ENCODE measurements at regions not wholly inside any gene's neighbourhood (a gene's known extent, or its start where the extent isn't known, plus 50 kb on each side); places are given as distances from the start of the nearest gene placed in this dataset.

DNA sequence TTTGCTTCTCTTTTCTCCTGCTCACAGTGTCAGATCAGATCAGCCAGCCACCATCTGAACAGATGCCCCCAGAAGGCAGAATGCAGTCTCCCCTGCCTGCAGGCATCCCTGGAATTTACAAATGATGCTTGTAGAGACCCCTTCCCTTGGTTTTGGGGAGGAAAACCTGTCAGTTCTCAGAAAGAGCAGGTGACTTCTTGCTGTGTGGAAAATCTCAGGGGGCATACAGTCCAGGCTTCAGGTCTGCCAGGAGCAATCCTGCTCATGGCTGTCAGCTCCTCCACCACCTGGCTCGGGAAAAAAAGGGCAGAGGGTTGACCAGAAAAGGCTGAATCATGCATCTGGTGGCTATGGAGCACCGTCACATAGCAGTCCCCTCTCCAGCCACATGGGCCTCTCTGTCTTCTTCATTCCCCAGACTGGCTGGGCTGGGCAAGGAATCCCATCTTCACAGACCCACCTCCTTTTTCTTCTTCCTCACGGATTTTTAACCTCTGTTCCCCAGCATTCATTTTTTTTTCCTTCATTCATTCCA, 107.0 kb downstream of the KCNF1 start:
- DNase-seq, result no peak

DNA sequence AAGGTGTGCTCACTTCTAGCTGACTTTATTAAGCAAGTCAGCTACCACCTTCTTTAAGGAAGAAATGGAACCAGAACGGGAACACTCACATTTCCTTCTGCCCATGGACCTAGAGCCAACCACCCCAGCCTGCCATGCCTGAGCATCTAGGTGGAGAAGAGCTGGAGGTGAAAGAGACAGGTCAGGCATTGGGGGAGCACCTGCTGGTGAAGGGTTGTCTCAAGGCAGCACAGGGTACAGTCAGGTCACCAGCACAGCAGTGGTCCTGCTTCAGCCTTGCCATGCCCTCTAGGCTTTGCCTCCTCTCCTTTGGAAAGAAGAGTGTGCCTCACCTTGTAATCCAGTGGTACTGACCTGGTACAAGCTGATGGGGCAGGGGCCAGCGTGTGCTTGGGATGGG, 107.9 kb downstream of the KCNF1 start:
- no peak for DNase-seq

DNA sequence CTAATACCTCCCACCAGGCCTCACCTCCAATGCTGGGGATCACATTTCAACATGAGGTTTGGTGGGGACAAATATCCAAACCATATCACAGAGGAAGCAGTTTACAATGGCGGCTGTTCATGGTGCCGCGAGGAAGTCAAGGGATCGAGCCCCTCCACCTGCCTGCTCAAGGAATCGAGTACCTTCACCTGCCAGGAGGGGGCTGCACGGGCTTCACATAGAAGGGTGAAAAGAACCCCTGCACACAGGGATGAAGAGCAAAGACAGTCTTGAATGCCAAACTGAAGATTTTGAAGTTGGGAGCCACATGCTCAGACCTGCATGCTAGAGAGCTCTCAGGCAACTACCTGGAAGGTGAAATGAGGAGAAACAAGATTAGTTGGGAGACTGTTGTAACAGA, 110.3 kb downstream of the KCNF1 start:
- no peak for DNase-seq

DNA sequence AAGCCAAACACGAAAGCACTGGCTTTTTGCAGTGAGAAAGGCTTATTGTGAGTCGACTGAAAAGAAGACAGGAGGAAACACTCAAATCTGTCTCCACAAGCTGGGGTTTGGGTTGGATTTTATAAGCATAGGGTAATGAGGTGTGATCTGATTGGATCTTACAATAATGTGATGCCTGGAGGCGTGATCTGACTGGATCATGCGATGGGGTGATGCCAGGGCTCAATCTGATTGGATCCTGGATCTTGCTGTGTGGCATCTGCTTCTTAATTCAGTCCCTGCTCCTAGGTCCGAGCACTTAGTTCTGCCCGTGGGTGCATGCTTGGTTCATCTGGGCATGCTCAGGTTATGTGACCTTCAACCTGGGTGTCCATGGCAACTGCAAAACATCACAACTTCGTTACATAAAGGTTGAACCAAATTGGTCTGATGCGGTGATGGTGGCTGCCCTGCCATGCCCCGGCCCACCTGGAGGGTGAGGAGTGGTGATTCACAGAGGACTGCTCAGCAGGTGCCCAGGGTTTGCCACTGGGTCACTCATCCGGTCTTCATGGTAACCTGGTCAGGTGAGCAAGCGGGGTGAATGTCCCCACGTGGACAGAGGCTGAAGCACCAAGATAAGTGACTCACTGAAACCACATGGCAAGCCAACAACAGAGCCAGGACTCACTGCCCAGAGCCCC, 111.0 kb downstream of the KCNF1 start:
- DNase-seq, result no peak

DNA sequence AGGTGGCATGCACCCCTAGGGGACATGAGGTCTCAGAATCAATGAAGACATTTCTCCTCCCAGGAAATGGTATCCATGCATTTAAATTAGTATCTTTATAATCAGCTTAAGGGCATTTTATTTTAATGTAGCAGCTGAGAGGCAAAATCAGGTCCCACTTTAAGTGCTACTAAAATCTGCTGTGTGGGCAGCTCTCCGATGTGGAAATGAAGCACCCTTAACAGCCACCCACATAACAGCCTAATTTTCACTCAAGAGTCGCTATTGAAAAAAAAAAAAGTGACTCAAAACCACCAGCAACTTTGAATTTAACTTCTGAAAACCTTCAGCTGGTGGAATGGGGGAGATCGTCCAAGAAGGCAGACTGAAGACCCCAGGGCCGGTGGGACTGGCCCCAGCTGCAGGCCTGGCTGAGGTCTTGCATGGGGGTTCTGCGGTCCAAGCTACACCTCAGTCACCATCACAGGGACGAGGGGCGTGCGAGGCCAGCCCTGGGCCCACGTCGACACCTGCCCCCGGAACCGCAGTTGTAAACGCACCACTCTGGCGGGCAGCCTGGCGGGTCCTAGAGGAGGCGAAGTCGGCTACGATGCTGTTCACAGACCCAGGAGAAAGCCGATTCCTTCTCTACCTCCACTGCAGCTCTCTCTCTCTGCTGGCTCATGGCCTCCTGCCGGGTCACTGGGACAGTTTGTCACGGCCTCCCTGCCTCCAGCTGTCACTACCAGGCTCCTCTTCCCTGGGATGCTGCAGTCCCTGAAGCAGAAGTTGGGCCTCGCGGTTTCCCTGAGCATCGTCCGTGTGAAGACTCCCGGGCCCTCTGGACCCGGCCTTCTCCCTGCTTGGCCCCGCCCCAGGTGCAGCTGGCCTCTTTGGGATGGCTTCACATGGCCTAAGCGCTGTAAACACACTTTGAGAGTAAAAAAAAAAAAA, 111.9 kb downstream of the KCNF1 start:
- DNase-seq, result no peak

DNA sequence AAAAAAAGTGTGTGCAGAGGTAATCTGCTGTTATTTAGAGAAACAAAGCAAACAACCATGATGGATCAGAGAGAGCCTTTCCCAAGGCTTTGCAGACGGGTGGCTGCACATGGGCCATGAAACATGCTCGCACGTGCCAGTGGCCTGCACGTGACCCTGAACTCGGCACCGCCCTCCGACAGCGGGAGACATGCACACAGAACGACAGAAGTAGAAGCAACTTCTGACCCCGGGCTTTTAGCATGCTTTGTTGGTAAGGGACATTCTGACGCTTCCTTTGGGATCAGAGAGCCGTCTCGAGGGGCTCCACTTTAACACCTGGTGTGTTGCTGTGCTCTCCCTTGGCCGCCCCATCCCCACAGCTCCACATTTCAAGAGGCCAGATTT, 112.5 kb downstream of the KCNF1 start:
- DNase-seq, result no peak

DNA sequence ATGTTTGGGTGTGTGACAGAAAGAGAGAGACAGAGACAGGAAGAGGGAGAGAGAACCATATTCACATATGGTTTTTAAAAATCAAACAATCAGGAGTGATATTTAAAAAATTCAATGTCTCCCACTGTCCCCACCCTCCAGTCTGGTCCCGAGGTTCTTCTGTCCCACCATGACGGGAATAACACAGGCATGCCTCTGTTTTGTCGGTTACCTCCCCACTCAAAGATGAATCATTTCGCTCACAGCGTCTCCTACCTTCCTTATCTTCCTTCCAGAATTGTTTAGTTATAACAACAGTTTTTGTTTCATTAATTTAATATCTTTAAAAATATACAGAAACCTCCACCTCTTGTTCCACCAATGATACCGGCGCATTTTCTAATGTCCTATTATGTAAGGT, 113.0 kb downstream of the KCNF1 start:
- no peak for DNase-seq

DNA sequence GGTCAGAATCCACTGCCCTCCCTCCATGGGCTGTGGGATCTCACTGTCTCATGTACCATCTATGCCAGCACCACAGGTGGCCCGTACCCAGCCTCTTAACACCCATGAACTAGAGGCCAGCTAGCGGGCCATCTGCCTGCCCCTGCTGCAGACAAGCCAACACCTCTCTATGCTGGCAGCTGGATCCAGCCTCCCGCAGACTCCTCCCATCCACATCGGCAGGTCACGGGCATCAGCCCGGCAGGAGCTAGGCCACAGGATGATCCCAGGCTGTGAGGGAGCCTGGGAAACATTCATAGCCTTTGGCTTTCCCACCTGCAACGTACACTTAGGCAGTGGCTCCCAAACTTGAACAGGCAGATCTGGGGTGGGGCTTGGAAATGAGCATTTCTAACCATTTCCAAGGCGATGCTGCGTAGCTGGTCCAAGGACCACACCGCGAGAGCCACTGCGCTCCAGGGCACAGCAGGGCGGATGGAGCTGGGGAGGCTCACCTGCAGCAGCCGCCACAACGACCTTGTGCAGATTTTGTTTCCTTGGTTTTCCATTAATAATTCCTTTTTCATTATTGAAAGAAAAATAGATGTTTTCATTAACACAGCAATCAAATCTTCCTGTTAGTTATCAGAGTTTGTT, 114.7 kb downstream of the KCNF1 start:
- no peak for DNase-seq

DNA sequence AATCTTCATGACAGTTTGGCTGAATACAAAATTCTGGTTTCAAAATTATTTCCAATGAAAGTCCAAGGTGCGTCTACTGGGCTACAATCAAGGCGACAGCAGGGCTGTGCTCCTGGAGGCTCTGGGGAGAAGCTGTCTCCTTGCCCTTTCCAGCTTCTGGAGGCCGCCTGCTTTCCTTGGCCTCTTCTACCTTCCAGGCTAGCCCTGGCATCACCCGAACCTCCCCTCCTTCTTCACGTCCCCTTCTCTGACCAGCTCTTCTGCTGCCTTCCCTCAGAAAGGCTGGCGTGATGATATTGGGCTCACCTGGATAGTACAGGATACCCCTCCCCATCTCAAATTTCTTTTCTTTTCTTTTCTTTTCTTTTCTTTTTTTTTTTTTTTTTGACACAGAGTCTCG, 115.5 kb downstream of the KCNF1 start:
- DNase-seq, result no peak

DNA sequence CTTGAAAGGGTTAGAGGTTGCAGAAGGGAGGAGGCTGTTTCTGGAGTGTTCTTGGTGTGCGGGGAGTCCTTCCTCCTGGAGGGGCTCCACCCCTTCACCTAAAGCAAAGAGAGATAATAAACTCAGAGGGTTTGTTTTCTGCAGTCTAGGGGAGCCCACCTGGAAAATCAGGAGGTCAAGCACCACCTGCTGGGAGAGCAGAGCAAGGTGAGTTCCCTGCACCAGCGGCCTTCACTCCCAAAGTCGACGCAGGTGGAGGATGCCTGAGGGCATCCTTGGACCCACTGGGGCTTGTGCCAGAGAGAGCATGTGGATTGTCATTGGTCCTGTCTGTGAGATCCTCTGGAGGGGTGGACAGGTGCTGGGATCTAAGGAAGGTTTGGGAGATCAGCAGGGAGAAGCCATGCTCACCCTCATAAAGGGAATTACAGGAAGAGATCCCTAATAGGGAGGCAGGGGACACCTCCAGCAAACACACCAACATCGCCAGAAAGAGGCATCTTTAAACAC, 116.7 kb downstream of the KCNF1 start:
- DNase-seq, result no peak

DNA sequence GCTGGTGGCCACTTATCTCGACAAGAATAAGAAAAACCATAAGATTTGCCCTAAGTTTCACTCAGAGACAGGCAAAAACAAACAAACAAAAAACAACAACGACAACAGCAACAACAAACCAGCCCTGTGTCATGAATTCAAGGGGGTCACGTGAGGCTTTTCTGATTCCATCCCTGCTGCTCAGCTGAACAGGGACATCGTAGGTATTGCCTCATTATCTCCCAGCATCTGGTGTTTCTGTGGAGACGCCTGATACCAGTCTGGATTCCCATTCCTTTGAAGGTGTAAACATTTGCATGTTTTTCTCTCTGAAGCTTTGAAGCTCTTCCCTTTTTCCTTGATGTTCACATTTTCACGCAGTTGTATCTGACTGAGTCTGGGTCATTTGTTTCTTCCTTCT, 117.4 kb downstream of the KCNF1 start:
- DNase-seq, result no peak

DNA sequence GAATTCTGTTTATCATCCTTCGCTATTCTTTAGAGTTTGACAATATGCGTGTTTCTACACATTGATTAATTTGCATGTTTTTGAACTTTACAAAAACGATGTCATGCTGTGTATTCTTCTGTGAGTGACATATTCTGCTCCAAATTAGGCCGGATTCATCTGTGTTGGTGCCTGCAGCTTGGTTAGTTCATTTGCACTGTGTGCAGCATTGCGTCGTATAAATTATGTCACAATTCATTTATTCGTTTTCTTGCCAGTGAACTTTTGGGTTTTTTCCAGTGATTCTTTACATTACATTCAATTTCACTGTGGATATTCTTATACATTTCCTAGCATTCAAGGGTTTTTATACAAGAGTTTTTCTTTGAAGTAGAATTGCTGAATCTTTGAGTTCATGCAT, 118.3 kb downstream of the KCNF1 start:
- no peak for DNase-seq

DNA sequence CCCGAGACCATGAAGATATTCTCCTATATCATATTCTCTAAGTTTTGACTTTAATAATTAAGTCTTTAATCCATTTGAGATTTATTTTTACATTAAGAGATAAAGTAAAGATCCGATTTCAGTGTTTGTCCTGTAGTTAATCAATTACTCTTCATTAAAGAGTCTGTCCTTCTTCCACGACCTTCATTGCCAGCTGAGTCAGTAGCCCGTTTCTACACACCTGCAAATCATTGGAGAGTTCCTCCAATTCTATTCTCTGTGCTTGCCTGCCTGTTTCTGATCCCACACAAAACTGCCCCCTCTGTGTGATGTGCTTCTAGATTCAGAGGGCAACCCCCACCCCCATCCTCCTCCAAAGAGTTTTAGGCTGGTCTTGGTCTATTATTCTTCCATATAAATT, 119.2 kb downstream of the KCNF1 start:
- no peak for DNase-seq

DNA sequence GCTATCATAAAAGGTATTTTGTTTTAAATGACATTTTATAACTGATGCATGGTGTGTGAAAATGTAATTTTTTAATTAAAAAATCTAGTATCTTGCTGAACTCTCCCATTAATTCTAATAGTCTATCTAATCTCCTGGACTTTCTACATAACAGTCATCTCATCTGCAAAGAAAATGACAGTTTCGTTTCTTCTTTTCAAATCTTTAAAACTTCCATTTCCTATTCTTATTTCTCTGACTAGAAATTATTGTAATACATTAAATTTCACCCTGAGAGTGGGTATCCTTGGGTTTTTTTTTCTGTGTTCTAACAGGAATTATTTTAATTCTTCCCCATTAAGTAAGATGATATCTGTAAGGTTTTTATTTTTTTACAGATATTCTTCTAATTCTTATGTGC, 120.1 kb downstream of the KCNF1 start:
- DNase-seq, result no peak

DNA sequence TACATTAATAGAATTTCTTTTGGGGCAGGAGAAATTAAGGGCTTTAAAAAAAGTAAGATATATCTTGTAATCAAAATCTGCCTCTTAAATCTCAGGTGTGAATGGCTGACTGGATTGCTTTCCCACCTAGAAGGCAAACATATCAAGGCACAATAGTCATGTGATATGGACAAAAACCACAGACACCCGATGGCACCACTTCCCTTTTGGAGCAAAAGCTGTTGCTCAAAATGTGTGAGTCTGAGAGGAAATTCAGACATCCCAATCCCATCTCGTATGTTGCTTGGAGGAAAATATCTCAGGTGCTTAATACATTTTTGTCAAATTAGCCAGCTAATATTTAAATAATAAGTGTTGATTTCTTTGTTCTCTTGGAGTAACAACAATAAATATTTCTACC, 120.7 kb downstream of the KCNF1 start:
- no peak for DNase-seq

DNA sequence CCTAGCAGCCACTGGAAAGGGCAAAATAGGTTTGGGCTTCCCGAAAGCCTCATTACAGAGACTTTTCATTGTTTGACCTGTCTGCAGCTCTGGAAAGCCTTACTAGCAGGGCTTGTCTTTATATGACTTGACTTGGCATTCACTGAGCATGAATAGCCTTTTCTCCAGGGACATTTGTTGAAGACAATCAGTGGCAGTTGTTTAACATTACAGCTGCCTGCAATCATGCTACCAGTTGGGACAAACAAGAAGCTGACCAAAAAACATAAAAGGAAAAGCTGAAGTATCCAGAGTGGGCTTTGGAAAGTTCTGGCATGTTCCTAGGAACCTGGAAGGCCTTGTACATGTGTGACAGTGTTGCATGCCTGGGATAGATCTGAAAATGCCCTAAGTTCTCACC, 121.4 kb downstream of the KCNF1 start:
- DNase-seq, result no peak

DNA sequence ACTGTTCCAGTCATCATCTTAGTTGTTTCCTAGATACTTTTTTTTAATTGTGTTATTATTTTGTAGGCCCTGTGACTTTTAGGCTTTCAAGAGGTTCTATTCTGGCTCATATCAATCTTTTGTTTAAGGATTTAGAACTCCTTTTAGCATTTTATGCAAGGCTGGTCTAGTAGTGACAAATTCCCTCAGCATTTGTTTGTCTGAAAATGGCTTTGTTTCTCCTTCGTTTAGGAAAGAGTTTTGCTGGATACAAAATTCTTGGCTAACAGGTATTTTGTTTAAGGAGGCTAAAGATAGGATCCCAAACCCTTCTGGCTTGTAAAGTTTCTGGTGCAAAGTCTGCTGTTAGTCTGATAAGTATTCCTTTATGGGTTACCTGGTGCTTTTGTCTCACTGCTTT, 116.6 kb upstream of the SLC66A3 start:
- DNase-seq, result no peak

DNA sequence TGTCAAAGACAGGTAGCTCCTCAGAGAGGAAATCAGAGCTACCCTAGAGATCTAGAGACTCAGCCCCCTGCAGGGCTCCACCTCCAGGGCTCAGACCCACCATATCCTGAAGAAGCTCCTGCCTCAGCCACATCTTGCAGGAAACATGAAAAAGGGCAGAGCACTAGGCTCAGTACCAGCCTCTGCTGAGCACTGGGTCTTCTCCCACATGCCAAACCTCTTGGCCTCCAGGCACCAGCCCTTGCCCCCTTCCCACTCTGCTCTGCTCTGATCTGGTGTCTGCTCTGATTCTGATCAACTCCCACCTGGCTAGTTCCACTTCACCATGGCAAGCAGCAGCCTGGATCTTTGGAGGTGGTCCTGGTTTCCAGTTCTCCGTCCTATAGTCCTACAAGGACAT, 114.3 kb upstream of the SLC66A3 start:
- no peak for DNase-seq

DNA sequence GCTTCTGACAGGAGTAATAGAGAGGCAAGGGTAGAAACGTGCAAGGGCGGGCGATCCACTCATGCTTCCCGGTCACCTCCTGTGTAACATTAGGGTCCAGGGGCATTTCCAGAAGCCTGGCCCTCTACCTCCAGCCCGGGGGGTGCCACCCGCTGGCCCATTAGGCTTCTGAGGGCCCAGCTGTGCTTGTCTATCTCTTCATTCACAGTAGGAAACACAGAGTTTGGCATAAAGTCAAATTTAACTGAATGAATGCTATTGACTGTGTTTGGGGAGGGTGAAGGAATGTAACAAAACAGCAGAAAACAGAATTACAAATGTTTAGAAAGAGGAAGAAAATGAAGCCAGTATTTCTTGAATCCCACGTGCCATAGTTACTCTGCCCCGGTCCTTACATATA, 112.4 kb upstream of the SLC66A3 start:
- no peak for DNase-seq

DNA sequence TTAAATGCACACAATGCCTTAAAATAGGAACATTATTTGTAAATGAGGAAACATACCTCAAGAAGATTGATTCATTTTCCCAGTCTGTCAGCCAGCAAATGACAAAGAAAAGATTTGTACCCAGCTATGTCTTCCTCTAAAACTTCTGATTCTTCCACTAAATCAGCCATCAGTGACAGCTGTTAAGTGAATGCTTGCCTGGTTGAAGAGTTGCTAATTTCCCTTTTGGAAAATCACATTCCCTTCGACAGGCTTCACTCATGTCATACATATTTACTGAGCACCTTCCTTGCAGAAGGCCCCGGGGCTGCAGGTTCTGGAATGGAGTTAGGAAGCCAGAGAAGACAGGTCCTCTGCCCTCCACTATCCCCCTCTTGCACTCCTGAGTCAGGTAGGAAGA, 112.0 kb upstream of the SLC66A3 start:
- no peak for DNase-seq

DNA sequence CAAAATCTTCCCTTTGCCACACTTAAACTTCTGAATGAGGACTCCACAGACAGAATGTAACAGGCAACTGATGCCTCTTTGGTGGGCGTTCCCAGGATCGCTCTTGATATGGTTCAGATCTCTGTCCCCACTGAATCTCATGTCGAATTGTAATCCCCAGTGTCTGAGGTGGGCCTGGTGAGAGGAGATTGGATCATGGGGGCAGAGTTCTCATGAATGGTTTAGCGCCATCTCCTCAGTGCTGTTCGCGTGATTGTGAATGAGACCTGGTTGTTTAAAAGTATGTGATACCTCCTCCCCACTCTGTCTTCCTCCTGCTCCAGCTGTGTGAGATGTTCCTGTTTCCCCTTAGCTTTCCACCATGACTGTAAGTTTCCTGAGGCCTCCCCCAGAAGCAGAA, 111.1 kb upstream of the SLC66A3 start:
- no peak for DNase-seq

DNA sequence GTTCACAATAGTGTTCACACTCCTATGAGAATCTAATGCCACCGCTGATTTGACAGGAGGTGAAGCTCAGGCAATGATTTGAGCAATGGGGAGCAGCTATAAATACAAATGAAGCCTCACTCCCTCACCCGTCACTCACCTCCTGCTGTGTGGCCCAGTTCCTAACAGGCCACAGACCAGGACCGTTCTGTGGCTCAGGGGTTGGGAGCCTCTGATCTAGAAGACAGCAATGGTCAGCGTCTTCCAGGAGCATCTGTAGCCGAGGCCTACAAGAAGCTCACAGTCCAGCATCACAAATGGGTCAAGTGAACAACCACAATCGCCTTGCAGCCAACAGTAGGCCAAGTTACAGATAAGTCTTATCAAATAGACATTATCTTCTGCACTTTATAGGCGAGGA, 110.0 kb upstream of the SLC66A3 start:
- DNase-seq, result no peak

DNA sequence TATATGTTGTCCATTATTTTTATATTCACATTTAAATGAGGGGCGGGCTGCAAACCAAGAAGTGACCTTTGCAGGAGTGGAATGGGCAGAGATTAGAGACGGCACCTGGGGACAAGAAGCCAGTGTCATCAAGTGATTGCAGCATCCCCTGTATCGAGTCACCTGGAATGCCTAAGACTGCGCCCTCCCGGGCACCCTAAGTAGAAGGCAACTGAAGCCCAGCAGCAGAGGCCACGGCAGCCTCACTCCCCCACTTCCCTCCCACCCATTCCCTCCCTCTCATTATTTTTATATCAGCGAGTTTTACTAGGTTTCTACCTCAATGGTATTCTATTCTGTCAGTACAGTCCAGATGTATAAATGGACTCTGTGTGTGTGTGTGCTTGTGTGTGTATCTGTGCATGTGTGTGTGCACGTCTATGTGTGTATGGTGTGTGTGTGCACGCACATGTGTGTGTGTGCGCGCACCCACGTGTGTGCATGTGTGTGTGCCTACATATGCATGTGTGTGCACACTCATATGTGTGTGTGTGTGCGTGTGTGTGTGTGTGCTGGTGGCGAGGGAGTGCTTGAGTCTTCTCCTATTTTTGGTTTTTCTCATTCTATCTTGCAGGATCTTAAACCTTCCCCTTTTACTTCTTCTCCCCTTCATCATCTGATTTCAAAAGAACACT, 106.8 kb upstream of the SLC66A3 start:
- no peak for DNase-seq
